Bronchial epithelial cell (primary cell): ENCODE measurements at regions not wholly inside any gene's neighbourhood (a gene's known extent, or its start where the extent isn't known, plus 50 kb on each side); places are given as distances from the start of the nearest gene placed in this dataset.
A peak's percentile ranks its signal among the peaks of the same experiment; 100 is the strongest.

Experiments used
- DNase-seq: peaks from one replicate; pipeline ENCODE4 v3.0.0-alpha.2; 2010; ENCODE audit warnings: low read depth
- FAIRE-seq: peaks from 2 replicates; lab custom pipeline; 2011; peaks lifted over from hg19 to GRCh38; lab: Jason Lieb, UNC
- H3K27me3 ChIP-seq: 2 replicates; pipeline ENCODE4 v1.5.1; 2011; ENCODE audit warnings: low read length; ENCODE audit not compliant: control insufficient read depth, insufficient read depth
- H3K36me3 ChIP-seq: 2 replicates; pipeline ENCODE4 v1.5.1; 2011; ENCODE audit warnings: low read length; ENCODE audit not compliant: control insufficient read depth, insufficient read depth
- H3K4me3 ChIP-seq: 2 replicates; pipeline ENCODE4 v1.5.1; 2011; ENCODE audit warnings: mild to moderate bottlenecking, low read depth, low read length, control low read depth
- TF ChIP-seq, protein P1 (sequence below): IDR thresholded peaks from 2 replicates; pipeline ENCODE4 v1.5.1; 2011; ENCODE audit warnings: mild to moderate bottlenecking, moderate library complexity, low read length, control low read depth, inconsistent platforms; ENCODE audit not compliant: insufficient read depth, severe bottlenecking

DNA sequence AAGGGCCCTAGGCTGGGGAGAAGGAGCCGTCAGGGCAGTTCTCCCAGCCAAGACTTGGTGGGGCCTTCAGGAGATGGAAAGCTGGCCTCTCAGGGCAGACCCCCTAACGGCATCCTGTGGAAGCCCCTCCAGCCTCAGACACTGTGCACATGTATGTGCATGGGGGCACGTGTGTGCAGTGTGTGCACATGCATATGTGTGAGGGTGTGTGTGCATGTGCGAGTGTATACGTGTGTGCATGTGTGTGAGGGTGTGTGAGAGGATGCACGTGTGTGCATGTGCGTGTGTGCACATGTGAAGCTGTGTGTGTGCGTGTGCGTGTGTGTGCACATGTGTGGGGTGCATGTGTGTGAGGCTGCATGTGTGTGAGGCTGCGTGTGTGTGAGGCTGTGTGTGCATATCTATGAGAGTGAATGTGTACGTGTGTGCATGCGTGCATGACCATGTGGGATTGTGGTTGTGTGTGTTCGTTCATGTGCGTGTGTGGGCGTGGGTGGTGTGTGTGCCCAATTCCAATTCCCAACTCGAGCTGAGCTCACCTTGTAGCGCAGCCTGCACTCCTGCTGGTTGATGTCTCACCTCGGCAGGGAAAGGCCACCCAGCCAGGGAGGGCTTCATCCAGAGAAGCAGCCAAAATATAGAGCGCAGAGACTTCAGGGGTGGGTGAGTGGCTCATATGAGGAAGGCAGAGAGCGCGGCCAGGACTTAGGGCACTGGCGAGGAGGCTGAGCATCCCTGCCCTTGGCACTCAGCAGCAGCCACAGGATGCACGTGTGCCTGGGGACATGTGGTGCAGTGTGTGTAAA, 142.7 kb upstream of the PPP1R26 start:
- no peaks in the 10 kb centered on the region for H3K27me3 ChIP-seq
- FAIRE-seq (peak; percentile 85), DNase-seq (no peak)
- no peak overlapping the region for H3K4me3 ChIP-seq
- no peaks in the 10 kb centered on the region for H3K36me3 ChIP-seq
- TF ChIP-seq, protein P1, sequence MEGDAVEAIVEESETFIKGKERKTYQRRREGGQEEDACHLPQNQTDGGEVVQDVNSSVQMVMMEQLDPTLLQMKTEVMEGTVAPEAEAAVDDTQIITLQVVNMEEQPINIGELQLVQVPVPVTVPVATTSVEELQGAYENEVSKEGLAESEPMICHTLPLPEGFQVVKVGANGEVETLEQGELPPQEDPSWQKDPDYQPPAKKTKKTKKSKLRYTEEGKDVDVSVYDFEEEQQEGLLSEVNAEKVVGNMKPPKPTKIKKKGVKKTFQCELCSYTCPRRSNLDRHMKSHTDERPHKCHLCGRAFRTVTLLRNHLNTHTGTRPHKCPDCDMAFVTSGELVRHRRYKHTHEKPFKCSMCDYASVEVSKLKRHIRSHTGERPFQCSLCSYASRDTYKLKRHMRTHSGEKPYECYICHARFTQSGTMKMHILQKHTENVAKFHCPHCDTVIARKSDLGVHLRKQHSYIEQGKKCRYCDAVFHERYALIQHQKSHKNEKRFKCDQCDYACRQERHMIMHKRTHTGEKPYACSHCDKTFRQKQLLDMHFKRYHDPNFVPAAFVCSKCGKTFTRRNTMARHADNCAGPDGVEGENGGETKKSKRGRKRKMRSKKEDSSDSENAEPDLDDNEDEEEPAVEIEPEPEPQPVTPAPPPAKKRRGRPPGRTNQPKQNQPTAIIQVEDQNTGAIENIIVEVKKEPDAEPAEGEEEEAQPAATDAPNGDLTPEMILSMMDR: no peak

DNA sequence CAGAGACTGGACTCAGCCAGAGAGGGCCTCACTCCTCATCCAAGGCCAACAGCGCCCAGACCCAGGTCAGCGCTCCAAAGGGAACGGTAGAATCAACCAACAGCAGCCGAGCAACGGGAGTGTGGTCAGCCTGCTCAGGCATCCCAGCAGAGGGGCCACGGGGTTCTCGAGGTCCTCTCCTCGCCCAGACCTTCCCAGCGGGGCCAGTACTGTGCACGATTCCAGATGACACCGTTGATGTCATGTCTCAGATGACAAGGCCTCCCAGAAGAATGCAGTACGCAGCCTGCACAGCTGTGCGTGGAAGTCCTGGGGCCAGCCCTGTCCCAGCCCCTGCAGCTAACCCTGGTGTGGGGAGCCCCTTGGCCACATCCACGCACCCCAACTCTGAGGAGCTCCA, 141.0 kb upstream of the PPP1R26 start:
- Histone ChIP-seq H3K36me3 (no peaks in the 10 kb centered on the region), H3K4me3 (no peak overlapping the region), H3K27me3 (no peaks in the 10 kb centered on the region)
- TF ChIP-seq, protein P1: no peak
- no peak for FAIRE-seq
- no peak for DNase-seq

DNA sequence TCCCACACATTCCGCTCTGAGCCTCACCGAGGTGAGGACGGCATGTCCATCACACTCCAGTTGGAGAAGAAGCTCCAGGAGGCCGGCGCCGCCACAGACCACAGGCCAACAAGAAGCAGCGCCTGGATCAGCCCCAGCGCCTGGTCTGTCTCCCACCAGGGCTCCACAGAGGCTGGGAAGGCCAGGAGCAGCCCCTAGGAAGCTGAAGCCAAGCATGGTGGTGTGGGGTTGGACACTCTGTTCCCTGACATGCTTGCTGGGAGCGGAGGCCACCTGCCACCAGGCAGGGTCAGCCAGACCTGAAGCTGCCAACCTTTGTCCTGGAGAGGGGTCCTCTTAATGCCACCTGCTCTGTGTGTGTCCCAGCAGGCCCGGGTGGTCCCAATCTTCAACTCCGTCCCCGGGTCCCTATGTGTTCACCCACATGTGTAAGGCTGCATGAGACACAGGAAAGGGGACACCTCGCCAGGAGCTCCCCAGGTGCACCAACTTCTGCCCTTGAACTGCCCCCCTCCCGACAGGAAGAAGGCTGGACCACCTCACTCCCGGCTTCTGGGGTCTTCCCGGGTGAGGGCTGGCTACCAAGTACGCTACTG, 140.1 kb upstream of the PPP1R26 start:
- H3K27me3 ChIP-seq: no peaks in the 10 kb centered on the region
- FAIRE-seq: no peak
- no peak for DNase-seq
- TF ChIP-seq, protein P1: no peak
- H3K36me3 ChIP-seq: no peaks in the 10 kb centered on the region
- no peak overlapping the region for H3K4me3 ChIP-seq

- H3K4me3 ChIP-seq: no peak overlapping the region
- FAIRE-seq (no peak), DNase-seq (no peak)
- H3K36me3 ChIP-seq: no peaks in the 10 kb centered on the region
- H3K27me3 ChIP-seq: no peaks in the 10 kb centered on the region
- TF ChIP-seq, protein P1: no peak
Measured at GRCh38 chr9:135340143-135340655, 139.4 kb upstream of the PPP1R26 start.

- H3K27me3 ChIP-seq: no peaks in the 10 kb centered on the region
- no peak for DNase-seq
- no peaks in the 10 kb centered on the region for H3K36me3 ChIP-seq
- FAIRE-seq: no peak
- no peak overlapping the region for H3K4me3 ChIP-seq
- TF ChIP-seq, protein P1: no peak
Measured at GRCh38 chr9:135340726-135341475, 138.7 kb upstream of the PPP1R26 start.
